ENCODE measurements at regions not wholly inside any gene's neighbourhood (a gene's known extent, or its start where the extent isn't known, plus 50 kb on each side); places are given as distances from the start of the nearest gene placed in this dataset.

DNA sequence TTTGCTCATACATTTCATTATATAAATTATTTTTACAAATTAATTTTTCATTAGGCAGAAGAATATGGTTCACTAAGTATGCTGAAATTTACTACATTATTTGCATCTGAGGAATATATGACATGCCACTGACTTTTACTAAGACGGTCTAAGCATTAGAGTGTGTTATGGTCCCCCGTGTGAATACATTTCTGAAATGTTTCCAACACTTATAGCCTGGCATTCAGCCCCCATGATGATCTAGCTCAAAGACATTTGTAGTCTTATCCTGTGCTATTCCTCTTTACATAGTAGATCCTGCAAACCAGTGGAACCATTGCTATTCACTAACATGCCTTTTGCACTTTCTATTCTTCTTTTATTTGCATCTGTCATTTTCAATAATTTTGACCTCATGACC lies 1878.0 kb downstream of the MRPL39 start:
- H3K14ac ChIP-seq (ENCODE audit: low read length), result no peak overlapping the region
- H3K4ac ChIP-seq (ENCODE audit: low read depth, low read length), result no peak overlapping the region
- no peak overlapping the region for H4K91ac ChIP-seq (ENCODE audit: low read depth, low read length)
- no peak overlapping the region for H4K8ac ChIP-seq (ENCODE audit: low read depth, low read length)
- H4K12ac ChIP-seq (ENCODE audit: low read depth, low read length), result no peak overlapping the region
- H3K4me2 ChIP-seq (ENCODE audit: low read length), result no peak overlapping the region
- no peak overlapping the region for H2AFZ ChIP-seq (ENCODE audit: insufficient read depth, low read length, poor library complexity)
- H3K9ac ChIP-seq (ENCODE audit: low read length), result no peak overlapping the region
- H3K27me3 ChIP-seq (ENCODE audit: insufficient read depth, low read length), result no peaks in the 10 kb centered on the region
- DNase-seq, result no peak
- H3K9me3 ChIP-seq (ENCODE audit: insufficient read depth, low read depth, low read length), result no peaks in the 10 kb centered on the region
- no peak overlapping the region for H2BK5ac ChIP-seq (ENCODE audit: low read depth, low read length, poor library complexity)
- no CpG with 5 or more reads among the region's 2 CpGs for WGBS (ENCODE audit: extremely low coverage, insufficient coverage, insufficient read length)
- no peaks in the 10 kb centered on the region for H3K36me3 ChIP-seq (ENCODE audit: control insufficient read depth in 1 of 2, insufficient read depth in 2 of 2, low read length in 2 of 2)
- H3K79me2 ChIP-seq (ENCODE audit: control insufficient read depth, insufficient read depth, low read length, poor library complexity), result no peaks in the 10 kb centered on the region
- H3K18ac ChIP-seq (ENCODE audit: low read length), result no peak overlapping the region
- H3K23ac ChIP-seq (ENCODE audit: low read length), result no peak overlapping the region
- no peak overlapping the region for H2BK12ac ChIP-seq (ENCODE audit: low read length)
- H3K4me1 ChIP-seq (ENCODE audit: control insufficient read depth in 1 of 2, insufficient read depth in 2 of 2, low read length in 2 of 2), result no peaks in the 10 kb centered on the region
- no peak overlapping the region for H3K4me3 ChIP-seq (ENCODE audit: low read depth, low read length)
- no peak overlapping the region for H2AK5ac ChIP-seq (ENCODE audit: low read length)
- H3K27ac ChIP-seq (ENCODE audit: low read depth, low read length), result no peak overlapping the region
- H2BK120ac ChIP-seq (ENCODE audit: insufficient read depth, low read length, poor library complexity), result no peak overlapping the region
- H3K79me1 ChIP-seq (ENCODE audit: low read length), result no peaks in the 10 kb centered on the region

DNA sequence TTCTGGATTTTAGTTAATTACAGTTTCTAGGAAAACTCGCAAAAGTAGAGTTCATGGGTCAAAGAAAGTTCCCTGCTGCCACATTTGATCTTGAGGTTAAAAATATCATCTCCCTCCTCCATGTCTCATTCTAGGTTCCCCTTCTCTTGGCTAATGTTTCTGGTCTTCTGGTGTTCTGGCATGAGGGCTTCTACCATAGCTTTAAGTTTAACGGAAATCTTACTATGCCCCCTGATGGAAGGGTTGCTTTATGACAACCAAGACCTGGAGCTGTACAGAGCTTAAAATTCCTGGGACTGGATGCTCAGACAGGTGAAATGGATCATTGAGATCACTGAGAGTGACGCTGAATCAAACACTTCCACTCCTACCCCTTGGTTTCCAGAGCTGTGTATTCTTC lies 1881.7 kb downstream of the MRPL39 start:
- Histone ChIP-seq H4K91ac (ENCODE audit: low read depth, low read length) (no peak overlapping the region), H3K18ac (ENCODE audit: low read length) (no peak overlapping the region), H3K4me2 (ENCODE audit: low read length) (no peak overlapping the region), H4K8ac (ENCODE audit: low read depth, low read length) (no peak overlapping the region), H2AK5ac (ENCODE audit: low read length) (no peak overlapping the region), H2BK5ac (ENCODE audit: low read depth, low read length, poor library complexity) (no peak overlapping the region), H2BK120ac (ENCODE audit: insufficient read depth, low read length, poor library complexity) (no peak overlapping the region), H3K79me1 (ENCODE audit: low read length) (no peaks in the 10 kb centered on the region), H3K9me3 (ENCODE audit: insufficient read depth, low read depth, low read length) (no peaks in the 10 kb centered on the region), H3K27me3 (ENCODE audit: insufficient read depth, low read length) (no peaks in the 10 kb centered on the region), H2AFZ (ENCODE audit: insufficient read depth, low read length, poor library complexity) (no peak overlapping the region), H3K27ac (ENCODE audit: low read depth, low read length) (no peak overlapping the region), H3K79me2 (ENCODE audit: control insufficient read depth, insufficient read depth, low read length, poor library complexity) (no peaks in the 10 kb centered on the region), H2BK12ac (ENCODE audit: low read length) (no peak overlapping the region), H3K14ac (ENCODE audit: low read length) (no peak overlapping the region), H3K4me1 (ENCODE audit: control insufficient read depth in 1 of 2, insufficient read depth in 2 of 2, low read length in 2 of 2) (no peaks in the 10 kb centered on the region), H3K4me3 (ENCODE audit: low read depth, low read length) (no peak overlapping the region), H3K36me3 (ENCODE audit: control insufficient read depth in 1 of 2, insufficient read depth in 2 of 2, low read length in 2 of 2) (no peaks in the 10 kb centered on the region), H3K4ac (ENCODE audit: low read depth, low read length) (no peak overlapping the region), H3K23ac (ENCODE audit: low read length) (no peak overlapping the region), H3K9ac (ENCODE audit: low read length) (no peak overlapping the region), H4K12ac (ENCODE audit: low read depth, low read length) (no peak overlapping the region)
- no peak for DNase-seq
- WGBS (ENCODE audit: extremely low coverage, insufficient coverage, insufficient read length), result no CpG with 5 or more reads among the region's 3 CpGs

DNA sequence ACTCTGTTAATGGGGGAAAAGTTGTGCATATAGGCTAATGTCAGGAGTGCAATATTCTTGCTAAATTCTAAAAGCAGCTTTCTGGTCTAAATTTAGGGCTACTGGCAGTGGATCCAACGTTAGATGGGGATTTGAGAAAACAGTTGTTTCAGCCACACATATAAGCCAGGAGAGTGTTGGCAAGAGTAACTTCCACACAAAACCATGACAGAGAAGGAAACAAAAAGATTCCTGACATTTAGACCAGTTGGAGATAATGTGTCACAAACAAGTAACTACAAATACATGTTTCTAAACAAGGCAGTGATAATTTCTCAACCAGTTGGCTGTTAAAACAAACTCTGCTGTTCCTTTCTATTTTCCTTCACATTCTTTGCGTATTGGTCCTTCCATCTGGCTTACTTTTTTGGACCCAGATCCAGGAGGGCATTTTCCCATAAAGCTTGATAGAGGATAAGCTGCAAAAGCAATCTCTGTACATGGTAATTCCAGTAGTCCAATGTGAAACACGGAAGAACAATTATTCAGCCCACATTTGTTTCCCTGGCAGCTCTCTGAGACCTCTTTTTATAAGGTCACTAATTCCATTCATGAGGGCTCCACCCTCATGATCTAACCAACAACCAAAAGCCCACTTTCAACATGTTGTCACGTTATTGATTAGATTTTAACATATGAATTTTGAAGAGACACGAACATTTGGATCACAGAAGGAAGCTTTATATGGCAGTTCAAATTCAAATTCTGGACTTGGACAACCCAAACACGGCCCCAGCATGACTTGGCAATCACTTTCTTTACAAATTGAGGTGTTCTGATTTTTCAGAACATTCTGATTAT lies 1888.6 kb downstream of the MRPL39 start:
- H3K4me3 ChIP-seq (ENCODE audit: low read depth, low read length), result no peak overlapping the region
- H2BK5ac ChIP-seq (ENCODE audit: low read depth, low read length, poor library complexity), result no peak overlapping the region
- no peaks in the 10 kb centered on the region for H3K79me2 ChIP-seq (ENCODE audit: control insufficient read depth, insufficient read depth, low read length, poor library complexity)
- no peak overlapping the region for H3K27ac ChIP-seq (ENCODE audit: low read depth, low read length)
- no peaks in the 10 kb centered on the region for H3K36me3 ChIP-seq (ENCODE audit: control insufficient read depth in 1 of 2, insufficient read depth in 2 of 2, low read length in 2 of 2)
- H3K4me1 ChIP-seq (ENCODE audit: control insufficient read depth in 1 of 2, insufficient read depth in 2 of 2, low read length in 2 of 2), result no peaks in the 10 kb centered on the region
- DNase-seq, result no peak
- H3K14ac ChIP-seq (ENCODE audit: low read length), result no peak overlapping the region
- H4K12ac ChIP-seq (ENCODE audit: low read depth, low read length), result no peak overlapping the region
- no peak overlapping the region for H2AK5ac ChIP-seq (ENCODE audit: low read length)
- H3K4ac ChIP-seq (ENCODE audit: low read depth, low read length), result no peak overlapping the region
- WGBS (ENCODE audit: extremely low coverage, insufficient coverage, insufficient read length), result no CpG with 5 or more reads among the region's 6 CpGs
- no peak overlapping the region for H3K18ac ChIP-seq (ENCODE audit: low read length)
- H3K9me3 ChIP-seq (ENCODE audit: insufficient read depth, low read depth, low read length), result peaks cover 2% of the 10 kb centered on the region
- no peak overlapping the region for H2AFZ ChIP-seq (ENCODE audit: insufficient read depth, low read length, poor library complexity)
- no peak overlapping the region for H2BK120ac ChIP-seq (ENCODE audit: insufficient read depth, low read length, poor library complexity)
- H4K91ac ChIP-seq (ENCODE audit: low read depth, low read length), result no peak overlapping the region
- no peak overlapping the region for H4K8ac ChIP-seq (ENCODE audit: low read depth, low read length)
- H3K79me1 ChIP-seq (ENCODE audit: low read length), result no peaks in the 10 kb centered on the region
- no peak overlapping the region for H3K23ac ChIP-seq (ENCODE audit: low read length)
- H3K9ac ChIP-seq (ENCODE audit: low read length), result no peak overlapping the region
- no peak overlapping the region for H2BK12ac ChIP-seq (ENCODE audit: low read length)
- no peaks in the 10 kb centered on the region for H3K27me3 ChIP-seq (ENCODE audit: insufficient read depth, low read length)
- H3K4me2 ChIP-seq (ENCODE audit: low read length), result no peak overlapping the region

DNA sequence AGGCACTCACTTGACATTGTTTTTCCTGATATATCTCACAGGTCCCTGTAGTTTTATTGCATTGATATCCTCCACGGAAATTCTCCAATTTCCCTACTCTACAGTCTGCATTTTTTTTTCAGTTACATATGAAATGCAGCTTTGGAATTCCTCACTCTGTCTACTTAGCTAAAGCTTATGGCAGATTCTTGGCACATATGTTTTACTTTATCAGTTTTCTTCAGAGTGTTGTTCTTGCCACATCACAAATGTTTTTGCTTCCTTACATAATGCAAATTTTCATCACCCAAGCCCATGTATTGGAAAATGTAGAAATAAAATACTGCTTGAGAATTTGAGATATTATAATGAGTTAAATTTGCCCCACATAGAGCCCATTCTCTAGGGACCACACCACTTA lies 1895.1 kb downstream of the MRPL39 start:
- Histone ChIP-seq H3K27me3 (ENCODE audit: insufficient read depth, low read length) (no peaks in the 10 kb centered on the region), H2AK5ac (ENCODE audit: low read length) (no peak overlapping the region), H2AFZ (ENCODE audit: insufficient read depth, low read length, poor library complexity) (no peak overlapping the region), H3K36me3 (ENCODE audit: control insufficient read depth in 1 of 2, insufficient read depth in 2 of 2, low read length in 2 of 2) (no peaks in the 10 kb centered on the region), H3K9ac (ENCODE audit: low read length) (no peak overlapping the region), H3K4ac (ENCODE audit: low read depth, low read length) (no peak overlapping the region), H2BK5ac (ENCODE audit: low read depth, low read length, poor library complexity) (no peak overlapping the region), H2BK12ac (ENCODE audit: low read length) (no peak overlapping the region), H3K4me3 (ENCODE audit: low read depth, low read length) (no peak overlapping the region), H3K9me3 (ENCODE audit: insufficient read depth, low read depth, low read length) (peaks cover 2% of the 10 kb centered on the region), H4K8ac (ENCODE audit: low read depth, low read length) (no peak overlapping the region), H4K91ac (ENCODE audit: low read depth, low read length) (no peak overlapping the region), H3K79me2 (ENCODE audit: control insufficient read depth, insufficient read depth, low read length, poor library complexity) (no peaks in the 10 kb centered on the region), H3K23ac (ENCODE audit: low read length) (no peak overlapping the region), H2BK120ac (ENCODE audit: insufficient read depth, low read length, poor library complexity) (no peak overlapping the region), H3K27ac (ENCODE audit: low read depth, low read length) (no peak overlapping the region), H4K12ac (ENCODE audit: low read depth, low read length) (no peak overlapping the region), H3K14ac (ENCODE audit: low read length) (no peak overlapping the region), H3K4me2 (ENCODE audit: low read length) (no peak overlapping the region), H3K18ac (ENCODE audit: low read length) (no peak overlapping the region), H3K79me1 (ENCODE audit: low read length) (no peaks in the 10 kb centered on the region), H3K4me1 (ENCODE audit: control insufficient read depth in 1 of 2, insufficient read depth in 2 of 2, low read length in 2 of 2) (no peaks in the 10 kb centered on the region)
- no peak for DNase-seq
- WGBS (ENCODE audit: extremely low coverage, insufficient coverage, insufficient read length), result no CpG with 5 or more reads among the region's 1 CpG
